DMS79 treated with DMSO at 0.1 percent for 48 hours (cell line): ENCODE measurements at regions not wholly inside any gene's neighbourhood (a gene's known extent, or its start where the extent isn't known, plus 50 kb on each side); places are given as distances from the start of the nearest gene placed in this dataset.

Source experiments
- DNase-seq: peaks from one replicate; lab custom pipeline; 2025; lab: John Stamatoyannopoulos, UW

DNA sequence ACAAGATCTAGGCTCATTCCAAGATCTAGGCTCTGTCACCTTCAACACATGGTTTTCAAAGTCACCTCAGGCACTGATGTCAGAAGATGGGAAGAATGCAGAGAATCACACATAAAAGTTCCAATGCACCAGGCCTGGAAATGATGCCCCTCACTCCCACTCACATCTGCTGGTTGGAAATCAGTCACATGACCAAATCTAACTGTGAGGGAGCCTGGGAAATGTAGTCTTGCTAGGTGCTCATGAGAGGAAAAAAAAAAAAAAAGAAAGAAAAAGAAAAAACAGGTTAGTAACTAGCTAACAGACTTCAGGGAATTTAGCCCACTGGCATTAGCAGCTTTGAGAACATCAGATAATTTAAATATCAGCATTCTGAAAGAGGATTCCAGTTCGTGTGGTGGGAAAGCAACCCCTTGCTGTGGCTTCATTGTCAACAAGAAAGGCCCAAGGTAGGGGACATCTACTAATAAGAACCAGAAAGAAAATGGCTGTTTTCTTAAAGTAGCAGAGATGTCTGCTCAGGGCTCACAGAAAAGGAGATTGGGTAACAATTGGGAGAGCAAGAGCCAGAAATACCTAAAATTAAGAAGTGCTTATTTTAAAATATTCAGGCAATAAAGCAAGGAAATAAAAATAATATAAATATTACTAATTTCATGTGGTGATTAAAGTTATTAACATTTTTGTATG, 614.3 kb downstream of the ACTL7B start:
- no peak for DNase-seq

DNA sequence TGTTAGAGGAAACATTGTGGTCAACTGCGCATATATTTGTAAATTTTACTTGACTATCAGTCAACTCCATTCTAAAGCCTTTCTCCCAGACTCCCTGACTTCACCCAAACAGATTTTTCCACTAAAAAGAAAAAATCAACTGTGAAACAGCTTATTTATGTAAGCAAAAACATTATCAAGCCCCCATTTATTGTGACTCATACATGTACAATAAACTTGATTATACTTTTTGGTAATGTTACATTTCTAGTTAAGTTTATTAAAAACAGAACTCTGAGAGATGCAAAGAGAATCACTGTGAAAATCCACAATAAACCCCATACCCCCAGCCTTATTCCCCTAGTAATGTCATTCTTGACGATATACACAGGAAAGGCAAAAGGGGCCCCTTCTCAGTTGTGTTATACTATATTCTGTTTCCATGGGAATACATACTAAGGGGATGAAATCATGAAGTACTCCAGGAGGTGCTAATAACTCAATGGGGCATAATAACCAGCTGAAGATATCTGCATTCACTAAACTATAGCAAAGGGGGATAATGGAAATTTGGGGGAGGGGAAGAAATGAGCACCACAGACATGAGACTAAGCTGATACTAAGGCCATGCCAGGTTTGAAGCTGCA, 616.0 kb downstream of the ACTL7B start:
- no peak for DNase-seq

DNA sequence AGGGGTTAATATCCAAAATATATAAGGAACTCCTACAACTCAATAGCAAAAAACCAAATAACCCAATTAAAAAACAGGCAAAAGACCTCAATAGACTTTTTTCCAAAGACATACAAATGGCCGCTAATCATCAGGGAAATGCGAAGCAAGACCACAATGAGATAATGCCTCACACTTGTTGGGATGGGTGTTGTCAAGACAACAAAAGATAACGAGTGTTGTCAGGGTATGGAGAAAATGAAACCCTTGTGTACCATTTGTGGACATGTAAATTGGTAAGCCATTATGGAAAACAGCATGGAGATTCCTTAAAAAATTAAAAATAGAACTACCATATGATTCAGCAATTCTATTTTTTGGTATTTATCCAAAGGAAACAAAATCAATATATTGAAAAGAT, 620.2 kb downstream of the ACTL7B start:
- DNase-seq, result no peak

DNA sequence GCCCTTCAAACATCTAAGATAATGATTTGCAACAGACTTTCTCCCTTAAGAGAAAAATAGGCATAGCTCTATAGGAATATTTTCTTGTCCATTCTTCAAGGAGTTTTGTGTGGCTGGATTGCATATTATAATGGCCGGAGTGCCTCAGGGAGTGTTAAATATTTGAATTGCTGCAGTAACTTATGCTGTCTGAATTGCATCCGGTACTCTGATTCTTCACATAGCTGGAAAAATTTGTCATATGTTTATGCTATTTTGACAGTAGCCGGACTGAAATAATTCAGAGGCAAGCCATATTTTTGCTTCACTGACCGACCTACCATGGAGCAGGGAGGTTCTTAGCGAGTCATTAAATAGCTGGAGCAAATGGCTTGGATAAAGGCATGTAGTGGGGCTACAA, 621.0 kb downstream of the ACTL7B start:
- DNase-seq, result no peak

DNA sequence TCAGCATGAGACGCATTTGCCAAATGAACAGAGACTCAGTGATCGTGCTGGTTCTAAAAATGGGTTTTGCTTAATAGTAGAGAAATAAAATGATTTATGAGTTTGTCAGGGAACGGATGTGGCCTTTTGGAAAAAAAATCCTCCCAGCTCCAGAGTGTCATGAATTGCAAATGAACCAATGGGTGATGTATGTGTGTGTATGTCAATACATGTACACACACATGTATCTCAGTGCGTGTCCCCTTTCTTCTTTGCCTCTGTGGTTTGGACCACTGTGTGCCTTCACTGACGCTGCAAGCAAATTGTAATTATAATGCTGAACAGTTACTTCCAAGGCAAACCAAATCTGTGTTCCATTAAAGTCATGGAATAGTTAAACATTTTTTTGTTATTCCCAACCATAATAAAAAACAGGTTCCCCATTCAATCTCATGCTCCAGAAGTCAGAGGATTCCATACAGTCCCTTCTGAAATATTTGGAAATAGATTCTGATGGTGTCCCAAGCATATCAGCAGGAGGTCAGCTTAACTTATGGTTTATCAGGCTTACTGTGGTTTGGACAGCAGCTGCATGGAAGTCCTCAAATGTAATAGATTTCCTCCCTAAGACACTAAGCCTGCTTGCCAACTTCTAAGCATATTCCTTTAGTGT, 630.5 kb downstream of the ACTL7B start:
- no peak for DNase-seq

DNA sequence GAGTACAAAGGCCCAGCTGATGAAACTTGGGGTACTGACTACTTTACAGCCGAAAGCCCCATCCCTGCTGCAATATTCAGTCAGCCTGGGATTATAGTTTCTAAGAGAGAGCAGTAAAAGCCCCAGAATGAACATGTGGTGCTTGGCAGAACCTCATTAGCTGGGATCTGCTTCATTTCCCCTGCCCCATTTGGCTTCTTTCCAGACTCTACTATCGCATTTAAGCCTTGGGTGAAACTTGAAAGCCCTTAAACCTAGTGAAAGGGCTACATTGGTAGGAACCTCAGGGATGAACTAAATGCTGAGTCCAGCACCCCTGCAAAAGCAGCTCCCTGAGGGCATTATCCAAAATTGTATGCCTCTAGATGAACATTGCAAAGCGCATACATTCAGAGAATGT, 631.1 kb downstream of the ACTL7B start:
- DNase-seq, result no peak

DNA sequence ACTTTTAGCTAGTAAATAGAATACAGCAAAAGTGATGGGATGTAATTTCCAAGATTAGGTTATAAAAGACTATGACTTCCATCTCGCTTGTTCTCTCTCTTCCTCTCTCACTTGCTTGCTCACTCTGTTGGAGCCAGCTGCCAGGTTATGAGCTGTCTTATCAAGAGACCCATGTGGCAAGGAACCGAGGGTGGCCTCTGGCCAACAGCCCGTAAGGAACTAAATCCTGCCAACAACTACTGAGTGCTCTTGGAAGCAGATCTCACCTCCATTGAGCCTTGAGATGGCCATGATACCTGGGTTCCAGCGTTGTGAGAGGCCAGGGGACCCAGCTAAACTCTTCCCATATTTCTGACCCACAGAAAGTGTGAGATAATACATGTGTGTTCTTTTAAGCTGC, 636.1 kb downstream of the ACTL7B start:
- no peak for DNase-seq

DNA sequence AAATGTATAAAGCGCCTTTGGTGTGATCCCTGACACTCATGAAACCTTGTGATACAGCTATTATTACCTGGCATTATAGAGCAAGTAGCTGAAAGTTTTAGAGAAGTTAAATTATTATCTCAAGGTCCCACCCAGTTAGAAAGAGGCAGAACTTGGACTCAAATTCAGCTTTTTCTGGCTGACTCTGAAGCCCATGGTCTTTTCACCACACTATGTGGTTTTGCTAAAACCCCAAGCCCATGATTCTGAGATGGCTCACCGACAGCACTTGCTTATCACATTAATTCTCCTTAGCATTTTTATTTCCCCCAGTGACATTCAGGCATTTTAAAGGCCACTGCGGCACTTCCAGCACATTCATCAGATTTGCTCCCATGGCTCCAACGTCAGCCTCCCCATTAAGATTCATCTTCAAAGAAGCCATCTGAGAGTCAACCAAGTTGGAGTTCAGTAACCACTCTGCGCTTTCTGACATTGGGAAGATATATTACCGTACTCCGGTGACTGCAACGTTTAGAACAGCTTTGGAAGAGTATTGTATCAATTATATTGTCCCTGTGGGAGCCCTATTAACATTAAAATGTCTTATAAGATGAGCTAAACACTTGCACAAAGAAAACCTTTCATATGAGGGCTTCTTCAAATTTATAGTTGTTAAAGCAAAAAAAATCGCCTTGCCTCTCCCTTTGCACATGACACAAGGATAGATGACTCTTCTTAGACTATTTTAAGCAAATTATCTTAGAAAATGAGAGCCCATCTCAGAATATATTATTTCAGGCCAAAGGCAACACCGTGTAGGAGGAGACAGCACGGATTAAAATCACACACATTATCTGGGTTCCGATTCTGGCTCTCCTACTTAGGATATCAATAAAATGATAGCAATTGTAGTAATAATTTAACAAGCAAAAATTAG, 638.1 kb downstream of the ACTL7B start:
- DNase-seq, result no peak

DNA sequence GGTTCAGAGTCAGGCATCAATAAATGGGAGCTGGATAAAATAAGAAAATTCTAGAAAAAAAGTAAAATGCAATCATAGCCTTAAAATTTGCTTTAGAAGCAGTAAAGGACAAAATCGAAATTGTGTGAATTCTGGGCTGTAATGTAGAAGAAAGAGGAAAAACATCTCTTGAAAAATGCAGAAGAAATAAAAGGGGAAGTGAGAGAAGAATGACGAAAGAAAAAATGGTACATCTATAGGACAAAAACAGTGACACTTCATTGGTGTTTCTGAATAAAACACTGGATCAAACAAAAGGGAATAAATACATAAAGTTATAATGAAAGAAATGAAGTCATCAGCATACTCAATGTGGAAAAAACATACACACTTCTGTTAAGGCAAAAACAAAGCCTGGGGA, 642.3 kb downstream of the ACTL7B start:
- no peak for DNase-seq

DNA sequence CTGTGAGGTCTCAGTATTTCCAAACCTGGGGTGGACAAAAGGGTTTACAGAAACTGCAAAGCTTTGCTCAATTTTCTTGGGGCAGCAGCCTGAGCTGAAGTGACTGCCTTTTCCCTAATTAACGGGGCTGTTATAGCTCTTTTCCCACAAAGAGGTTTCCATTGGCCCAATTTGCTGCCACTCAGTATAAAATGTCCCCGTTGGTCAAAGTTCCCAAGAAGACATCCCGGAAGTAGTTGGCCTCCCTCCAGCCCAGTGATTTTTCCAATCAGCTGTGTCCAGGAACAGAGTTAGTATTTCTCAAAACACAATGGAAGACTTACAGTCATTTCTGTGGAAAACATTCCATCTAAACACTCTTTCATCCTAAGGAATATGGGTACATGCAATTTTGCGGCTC, 643.6 kb downstream of the ACTL7B start:
- DNase-seq, result no peak

DNA sequence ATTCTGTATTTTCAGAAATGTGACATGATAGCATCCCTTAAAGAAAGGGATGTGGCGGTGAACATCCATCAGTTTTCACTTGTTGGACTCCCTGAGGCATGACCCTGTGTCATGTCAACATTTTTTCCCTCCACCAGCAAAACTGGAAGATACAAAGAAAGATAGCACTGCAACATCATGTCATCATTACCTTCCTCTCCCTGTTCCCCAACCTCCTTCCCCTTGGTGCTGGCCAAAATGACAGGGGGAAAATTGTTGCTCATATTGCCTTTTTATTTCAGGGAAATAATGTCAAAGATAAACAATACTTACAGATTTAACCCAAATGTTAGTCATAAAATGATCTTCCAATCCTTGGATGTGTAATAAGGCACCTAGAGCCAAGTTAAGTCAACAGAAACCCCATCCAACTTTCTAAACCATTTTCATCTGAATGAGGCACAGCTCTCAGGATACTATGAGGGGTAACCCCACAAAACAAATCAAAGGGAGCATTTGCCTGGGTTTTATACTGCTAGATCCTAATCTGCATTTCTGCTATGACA, 644.3 kb downstream of the ACTL7B start:
- no peak for DNase-seq

DNA sequence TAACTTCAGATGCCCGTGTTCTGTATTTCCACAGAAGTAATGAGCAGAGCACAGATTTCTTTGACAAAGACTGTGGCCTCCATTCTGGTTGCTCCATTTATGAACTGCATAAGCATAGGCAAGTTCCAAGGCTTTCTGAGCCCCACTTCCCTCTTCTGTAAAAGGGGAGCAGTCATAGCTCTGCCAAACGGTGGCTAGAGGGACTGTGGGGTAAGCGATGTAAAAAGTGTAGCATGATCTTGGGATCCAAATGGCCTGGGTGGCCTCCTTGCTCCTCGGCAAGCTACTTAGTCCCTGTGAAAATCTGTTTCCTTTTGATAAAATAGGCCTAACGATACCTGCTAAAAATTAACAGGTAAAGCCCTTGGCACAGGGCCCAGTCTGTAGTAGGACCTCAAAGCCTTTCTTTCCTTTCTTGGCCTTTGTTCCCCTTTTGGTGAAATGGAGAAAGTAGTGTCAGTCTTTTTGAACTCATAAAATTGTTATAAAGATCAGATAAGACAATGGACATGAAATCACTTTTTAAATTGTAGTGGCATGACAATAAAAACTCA, 646.6 kb downstream of the ACTL7B start:
- DNase-seq, result no peak

DNA sequence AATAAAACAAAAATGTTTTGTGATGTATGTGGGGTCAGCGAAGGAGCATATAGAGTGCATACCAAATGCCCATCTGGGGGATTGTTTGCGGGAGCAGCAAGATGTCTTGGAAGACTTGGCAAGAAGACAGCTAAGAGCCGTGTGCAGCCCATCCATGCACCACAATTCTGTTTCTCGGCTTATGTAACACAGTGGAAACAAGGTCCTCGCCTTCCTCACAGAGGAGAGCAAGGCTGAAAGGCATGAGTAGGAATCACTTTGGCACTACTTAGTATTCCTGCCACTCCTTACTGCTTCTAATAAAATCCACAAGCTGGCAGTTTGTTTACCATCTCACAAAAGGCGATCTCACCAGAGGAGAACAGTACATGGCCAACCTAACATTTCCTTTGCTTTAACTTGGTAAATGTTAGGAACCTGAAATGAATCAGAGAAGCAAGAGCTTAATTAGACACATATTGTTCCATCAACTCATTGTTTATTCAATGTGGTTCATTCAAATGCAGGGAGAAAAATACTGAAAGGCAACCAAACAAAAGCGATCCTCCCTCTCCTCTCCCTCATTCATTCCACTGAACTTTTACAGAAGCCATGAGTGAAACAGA, 648.1 kb downstream of the ACTL7B start:
- DNase-seq, result no peak

DNA sequence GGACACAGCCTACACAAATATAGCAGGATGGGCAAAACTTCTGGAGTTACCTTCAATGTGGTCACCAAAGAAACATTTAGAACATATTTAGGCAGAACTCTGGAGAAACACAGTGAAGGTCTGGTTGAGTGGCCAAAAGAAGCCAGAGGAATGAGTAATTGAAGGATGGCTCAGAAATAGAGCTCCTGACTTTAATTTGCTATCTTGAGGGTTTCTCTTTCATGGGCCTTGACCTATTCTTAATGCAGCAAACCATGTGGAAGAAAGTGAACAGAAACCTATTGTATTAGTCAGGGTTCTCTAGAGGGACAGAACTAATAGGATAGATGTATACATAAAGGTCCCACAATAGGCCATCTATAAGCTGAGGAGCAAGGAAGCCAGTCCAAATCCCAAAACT, 650.5 kb downstream of the ACTL7B start:
- DNase-seq, result no peak

DNA sequence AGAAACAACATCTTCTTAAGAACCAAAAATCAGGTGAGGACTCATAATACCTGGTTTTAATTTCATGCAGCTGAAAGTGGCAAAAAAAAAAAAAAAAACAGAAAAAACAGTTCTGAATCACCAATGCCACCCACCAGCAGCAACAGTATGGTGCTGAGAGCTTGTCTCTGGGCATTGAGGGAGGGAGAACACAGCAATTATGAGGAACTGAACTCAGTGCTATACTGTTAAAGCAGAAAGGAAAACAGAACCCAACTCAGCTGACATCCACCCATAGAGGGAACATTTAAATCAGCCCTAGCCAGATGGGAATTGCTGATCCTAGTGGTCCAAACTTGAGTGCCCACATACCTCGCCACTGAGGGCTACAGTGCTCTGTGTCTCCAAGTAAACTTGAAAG, 657.9 kb downstream of the ACTL7B start:
- DNase-seq, result no peak

DNA sequence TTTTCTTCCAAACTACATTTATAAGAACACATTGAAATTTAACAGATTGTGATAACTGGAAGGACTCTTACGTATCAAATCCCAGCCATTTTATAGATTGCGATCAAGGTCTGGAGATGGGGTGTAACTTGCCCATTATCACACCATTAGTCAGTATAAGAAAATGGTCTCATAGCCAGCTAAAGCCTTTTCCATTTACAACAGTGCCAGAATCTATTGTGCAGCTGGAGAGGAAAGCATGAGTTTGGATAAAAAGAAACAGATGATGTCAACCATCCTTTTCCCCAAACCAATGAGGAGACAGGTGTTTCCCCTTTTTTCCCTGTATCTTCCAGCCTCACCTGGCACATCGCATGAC, 658.8 kb downstream of the ACTL7B start:
- no peak for DNase-seq

DNA sequence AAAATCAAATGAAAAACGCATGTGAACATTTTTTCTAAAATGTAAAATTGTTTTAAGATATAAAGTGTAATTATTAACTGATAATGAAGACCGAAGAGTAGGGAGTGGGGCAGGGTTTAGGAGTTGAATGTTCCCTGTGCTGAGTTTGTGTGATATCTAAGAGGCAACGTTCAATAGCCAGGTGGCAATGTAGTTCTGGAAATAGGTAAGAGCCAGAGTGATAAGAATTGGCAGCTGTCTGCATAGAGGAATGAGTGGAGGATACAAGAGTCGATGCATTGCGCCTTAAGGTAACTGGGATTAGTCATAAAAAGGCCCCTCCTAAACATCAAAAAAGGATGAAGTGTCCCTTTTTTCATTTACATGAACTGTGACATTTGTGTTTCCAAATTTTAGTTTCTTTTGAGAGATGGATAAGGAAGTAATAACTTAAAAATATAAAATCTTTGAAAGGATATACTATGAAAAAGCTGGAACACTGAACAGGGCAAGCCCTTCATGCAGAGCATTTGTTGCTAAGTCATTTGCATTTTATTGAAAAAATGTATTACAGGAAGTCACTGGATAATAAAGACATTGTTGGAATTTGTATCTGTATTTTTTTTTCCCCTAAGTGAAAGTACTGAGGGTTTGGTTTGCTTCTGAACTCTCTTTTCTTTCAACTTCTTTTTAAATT, 659.3 kb downstream of the ACTL7B start:
- DNase-seq, result no peak

DNA sequence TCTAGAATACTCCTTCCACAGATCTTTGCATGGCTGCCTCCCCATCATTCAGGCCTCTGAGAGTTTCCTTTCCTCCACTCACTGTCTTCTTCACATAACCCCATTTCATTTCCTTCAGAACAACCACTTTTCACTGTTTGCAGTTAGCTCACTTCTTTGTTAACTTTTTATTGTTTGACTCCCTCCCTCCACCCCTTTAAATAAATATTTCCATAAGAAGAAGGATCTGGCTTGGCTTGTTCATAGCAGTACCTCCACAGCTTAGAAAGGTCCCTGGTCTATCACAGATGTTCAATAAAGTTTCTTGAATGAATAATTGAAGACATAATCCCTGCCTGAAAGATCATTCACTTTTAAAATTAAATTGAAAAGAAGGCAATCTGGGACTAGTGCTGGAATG, 661.6 kb downstream of the ACTL7B start:
- DNase-seq, result no peak

DNA sequence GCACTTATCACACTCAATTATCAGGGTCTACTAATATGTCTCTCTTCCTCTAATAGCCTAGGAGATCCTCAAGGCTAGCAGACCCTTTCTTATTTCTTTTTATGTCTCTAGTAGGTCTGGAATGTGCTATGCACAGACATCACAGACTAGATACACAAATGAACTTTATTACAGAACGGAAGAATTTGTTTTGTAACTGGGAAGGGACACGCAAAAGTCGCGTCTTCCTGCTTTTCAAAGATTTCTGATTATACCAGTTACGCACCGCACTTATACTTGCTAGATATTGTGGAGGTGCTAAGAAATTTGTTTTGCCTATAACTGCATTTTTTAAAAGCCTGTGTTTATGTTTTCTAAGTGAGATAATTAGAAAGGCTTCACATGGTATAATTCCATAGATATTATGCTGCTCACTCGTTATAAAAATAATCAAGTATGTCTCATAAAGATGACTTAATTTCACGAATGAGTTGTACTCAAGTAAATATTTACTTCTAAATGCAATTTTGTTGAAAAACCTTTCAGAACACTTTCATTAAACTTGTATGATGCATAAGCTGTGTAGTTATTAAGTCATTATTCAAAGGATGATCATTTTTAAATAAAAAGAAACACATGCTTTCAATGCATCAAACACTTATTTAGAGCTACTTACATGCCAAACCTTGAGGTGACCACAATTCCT, 662.6 kb downstream of the ACTL7B start:
- no peak for DNase-seq

DNA sequence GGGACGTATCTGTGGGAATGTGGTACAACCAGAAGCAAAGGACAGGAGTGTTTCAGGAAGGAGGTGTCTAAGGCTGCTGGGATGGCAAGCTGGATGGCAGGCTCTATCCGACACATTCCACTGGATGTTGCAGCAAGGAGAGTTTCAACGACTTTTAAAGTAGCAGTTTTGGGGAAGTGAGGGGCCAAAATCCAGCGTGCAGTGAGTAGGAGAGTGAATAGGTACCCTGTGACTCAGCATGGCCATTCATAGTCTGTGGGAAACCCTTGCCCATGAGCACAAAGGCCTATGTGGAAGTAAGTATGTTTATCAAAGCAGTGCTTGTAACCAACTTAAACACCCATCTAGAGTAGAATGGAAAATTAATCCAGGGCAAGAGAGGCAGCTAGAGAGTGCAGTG, 664.7 kb downstream of the ACTL7B start:
- no peak for DNase-seq
